Sigmoid colon (tissue), 6 donors: ENCODE measurements at regions not wholly inside any gene's neighbourhood (a gene's known extent, or its start where the extent isn't known, plus 50 kb on each side); places are given as distances from the start of the nearest gene placed in this dataset.

ENCODE experiments used
- DNase-seq: peaks from one replicate; pipeline ENCODE4 v3.0.0-alpha.2; 2019
- H3K27ac ChIP-seq, 4 donors: fragments of 200-600 bp; sonication (generic); one replicate each; pipeline ENCODE4 v1.5.1; 2016 to 2019; ENCODE audit warnings: mild to moderate bottlenecking in 1 of 4
- H3K27me3 ChIP-seq, 3 donors: fragments of 200-600 bp; sonication (generic); one replicate each; pipeline ENCODE4 v1.5.1; 2019; ENCODE audit warnings: mild to moderate bottlenecking in 1 of 3
- H3K36me3 ChIP-seq, 4 donors: fragments of 200-600 bp; sonication (generic); one replicate each; pipeline ENCODE4 v1.5.1; 2016 to 2019
- H3K4me1 ChIP-seq, 4 donors: fragments of 200-600 bp; sonication (generic); one replicate each; pipeline ENCODE4 v1.5.1; 2017 to 2019
- H3K4me3 ChIP-seq, 4 donors: fragments of 200-600 bp; sonication (generic); one replicate each; pipeline ENCODE4 v1.5.1; 2017 to 2019; ENCODE audit warnings: mild to moderate bottlenecking in 2 of 4, moderate library complexity in 1 of 4
- H3K9me3 ChIP-seq, 4 donors: fragments of 200-600 bp in 3 of 4; sonication (generic) in 3 of 4; one replicate each; pipeline versions ENCODE4 v1.5.1 to v1.6.1; 2013 to 2019
- EP300 ChIP-seq, 4 donors: sonication (generic); formaldehyde crosslinking; IDR thresholded peaks; one replicate each; pipeline ENCODE4 v1.6.1; 2017; ENCODE audit warnings: antibody characterized with exemption in 4 of 4
- POLR2A ChIP-seq, 2 donors: fragments of 450-650 bp; IDR thresholded peaks; one replicate each; pipeline ENCODE4 v1.6.1; 2016; ENCODE audit warnings: antibody characterized with exemption in 2 of 2, mild to moderate bottlenecking in 2 of 2, moderate library complexity in 2 of 2
- POLR2AphosphoS5 ChIP-seq, 4 donors: sonication (generic); formaldehyde crosslinking; IDR thresholded peaks; one replicate each; pipeline ENCODE4 v1.6.1; 2017; ENCODE audit warnings: antibody characterized with exemption in 4 of 4
- WGBS, 2 donors: extraction: QIAGEN DNeasy Blood & Tissue Kit; methylation state at CpG; one replicate each; pipeline ENCODE4 v1.1.7; 2013; 5-methylcytosine and 5-hydroxymethylcytosine counted together
- intact Hi-C: fragments of 100-400 bp; cut with DNase I; formaldehyde crosslinking; loops from one replicate; pipeline ENCODE4 v1.15.1; 2023
- TF ChIP-seq, protein P1 (sequence below), 4 experiments: fragments of 450-650 bp in 3 of 4; fragments of 200-600 bp in 1 of 4; IDR thresholded peaks; one replicate each; pipeline ENCODE4 v1.5.1; 2016 to 2019; ENCODE audit warnings: antibody characterized with exemption in 4 of 4, mild to moderate bottlenecking in 3 of 4, moderate library complexity in 2 of 4
- donor health status: healthy with polysubstance abuse.
- donor health status: healthy.

DNA sequence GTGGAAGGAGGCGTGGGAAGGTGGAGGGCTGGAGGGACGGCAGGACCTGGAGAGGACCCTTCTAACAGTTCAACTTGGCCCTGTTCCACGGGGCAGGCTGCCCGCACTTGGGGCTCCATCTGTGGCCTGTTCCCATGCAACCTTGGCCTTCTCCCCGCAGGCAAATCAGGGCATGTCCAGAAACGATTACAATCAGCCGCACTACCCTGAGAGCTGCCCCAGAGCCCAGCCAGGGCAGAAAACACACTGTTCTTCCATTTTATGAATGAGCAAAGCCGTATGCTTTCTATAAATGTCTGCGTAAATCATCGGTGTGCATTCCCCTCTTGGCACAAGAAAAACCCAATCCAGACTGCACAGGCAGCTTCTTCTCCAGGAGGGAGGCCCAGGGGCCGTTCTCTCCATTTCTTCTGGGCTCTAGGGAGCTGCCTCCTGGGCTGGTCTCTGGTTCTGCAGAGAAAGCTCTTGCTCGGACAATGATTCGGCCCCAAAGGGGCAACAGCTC lies 228.7 kb downstream of the SOX9 start:
- 80 to 86% methylated on average over 13 of the region's 13 CpGs for WGBS, 2 donors
- Histone ChIP-seq H3K36me3 (no peaks in the 10 kb centered on the region), H3K27me3 (no peaks in the 10 kb centered on the region), H3K9me3 (no peaks in the 10 kb centered on the region), H3K4me3 (no peak overlapping the region), H3K4me1 (no peaks in the 10 kb centered on the region), H3K27ac (no peak overlapping the region)
- no peak for DNase-seq
- intact Hi-C loops = no loop called here
- TF ChIP-seq POLR2AphosphoS5 (IDR thresholded peaks at IDR 0.05) = no peak
- TF ChIP-seq, protein P1, sequence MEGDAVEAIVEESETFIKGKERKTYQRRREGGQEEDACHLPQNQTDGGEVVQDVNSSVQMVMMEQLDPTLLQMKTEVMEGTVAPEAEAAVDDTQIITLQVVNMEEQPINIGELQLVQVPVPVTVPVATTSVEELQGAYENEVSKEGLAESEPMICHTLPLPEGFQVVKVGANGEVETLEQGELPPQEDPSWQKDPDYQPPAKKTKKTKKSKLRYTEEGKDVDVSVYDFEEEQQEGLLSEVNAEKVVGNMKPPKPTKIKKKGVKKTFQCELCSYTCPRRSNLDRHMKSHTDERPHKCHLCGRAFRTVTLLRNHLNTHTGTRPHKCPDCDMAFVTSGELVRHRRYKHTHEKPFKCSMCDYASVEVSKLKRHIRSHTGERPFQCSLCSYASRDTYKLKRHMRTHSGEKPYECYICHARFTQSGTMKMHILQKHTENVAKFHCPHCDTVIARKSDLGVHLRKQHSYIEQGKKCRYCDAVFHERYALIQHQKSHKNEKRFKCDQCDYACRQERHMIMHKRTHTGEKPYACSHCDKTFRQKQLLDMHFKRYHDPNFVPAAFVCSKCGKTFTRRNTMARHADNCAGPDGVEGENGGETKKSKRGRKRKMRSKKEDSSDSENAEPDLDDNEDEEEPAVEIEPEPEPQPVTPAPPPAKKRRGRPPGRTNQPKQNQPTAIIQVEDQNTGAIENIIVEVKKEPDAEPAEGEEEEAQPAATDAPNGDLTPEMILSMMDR (IDR thresholded peaks at IDR 0.05) = no peak
- TF ChIP-seq EP300 (IDR thresholded peaks at IDR 0.05) = no peak
- no peak for TF ChIP-seq POLR2A (IDR thresholded peaks at IDR 0.05)

DNA sequence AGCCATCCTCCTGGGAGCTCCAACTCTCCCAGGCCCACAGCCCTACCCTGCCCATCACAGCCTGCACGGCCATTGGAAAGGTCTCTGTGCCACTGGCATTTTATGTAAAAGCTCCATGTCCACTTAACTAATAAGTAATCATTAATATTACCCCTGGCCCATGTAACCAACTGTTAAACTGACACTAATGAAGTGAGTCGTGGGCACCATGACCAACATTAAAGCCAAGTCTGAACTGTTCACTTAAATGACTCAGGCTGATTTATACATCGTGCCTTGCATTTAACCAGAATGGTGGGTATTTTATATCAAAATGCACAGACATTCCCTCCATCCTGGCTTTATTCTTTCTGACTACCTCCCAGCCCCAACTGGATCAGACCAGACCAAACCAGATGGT lies 229.3 kb downstream of the SOX9 start:
- WGBS, 2 donors = 91 to 92% methylated on average over 3 of the region's 3 CpGs
- TF ChIP-seq, protein P1 (IDR thresholded peaks at IDR 0.05) = no peak
- no peak for TF ChIP-seq POLR2A (IDR thresholded peaks at IDR 0.05)
- no peak for TF ChIP-seq EP300 (IDR thresholded peaks at IDR 0.05)
- no peak for TF ChIP-seq POLR2AphosphoS5 (IDR thresholded peaks at IDR 0.05)
- H3K27ac ChIP-seq = no peak overlapping the region
- H3K36me3 ChIP-seq = no peaks in the 10 kb centered on the region
- no peaks in the 10 kb centered on the region for H3K4me1 ChIP-seq
- no peaks in the 10 kb centered on the region for H3K9me3 ChIP-seq
- intact Hi-C loops = no loop called here
- no peak overlapping the region for H3K4me3 ChIP-seq
- DNase-seq = no peak
- H3K27me3 ChIP-seq = no peaks in the 10 kb centered on the region

DNA sequence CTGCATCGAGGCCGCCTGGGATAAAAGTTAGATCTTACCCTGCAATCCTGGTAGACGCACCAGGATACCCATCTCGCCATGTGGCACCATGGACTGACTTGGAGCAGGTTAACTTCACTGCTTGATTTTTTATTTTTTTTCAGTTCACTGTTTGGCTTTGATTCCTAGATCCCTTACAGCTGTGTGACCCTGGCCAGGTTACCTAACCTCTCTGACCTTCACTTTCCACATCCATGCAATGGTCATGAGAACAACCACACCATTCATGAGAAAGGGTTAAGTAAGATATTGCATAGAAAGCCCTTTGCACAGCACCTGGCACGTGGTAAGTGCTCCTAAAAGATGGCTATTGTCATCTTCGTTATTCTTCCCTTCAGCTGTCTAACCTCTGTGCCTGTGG lies 230.5 kb downstream of the SOX9 start:
- Histone ChIP-seq H3K36me3 (no peaks in the 10 kb centered on the region), H3K9me3 (peaks cover 0 to 4% (median 0%) of the 10 kb centered on the region in 4 donors), H3K27ac (no peak overlapping the region), H3K4me1 (no peaks in the 10 kb centered on the region), H3K4me3 (no peak overlapping the region), H3K27me3 (no peaks in the 10 kb centered on the region)
- DNase-seq = no peak
- TF ChIP-seq EP300 (IDR thresholded peaks at IDR 0.05) (no peak), POLR2AphosphoS5 (IDR thresholded peaks at IDR 0.05) (no peak), POLR2A (IDR thresholded peaks at IDR 0.05) (no peak)
- TF ChIP-seq, protein P1 (IDR thresholded peaks at IDR 0.05) = no peak
- intact Hi-C loops = no loop called here
- 85% methylated on average over 6 of the region's 6 CpGs for WGBS, 2 donors

DNA sequence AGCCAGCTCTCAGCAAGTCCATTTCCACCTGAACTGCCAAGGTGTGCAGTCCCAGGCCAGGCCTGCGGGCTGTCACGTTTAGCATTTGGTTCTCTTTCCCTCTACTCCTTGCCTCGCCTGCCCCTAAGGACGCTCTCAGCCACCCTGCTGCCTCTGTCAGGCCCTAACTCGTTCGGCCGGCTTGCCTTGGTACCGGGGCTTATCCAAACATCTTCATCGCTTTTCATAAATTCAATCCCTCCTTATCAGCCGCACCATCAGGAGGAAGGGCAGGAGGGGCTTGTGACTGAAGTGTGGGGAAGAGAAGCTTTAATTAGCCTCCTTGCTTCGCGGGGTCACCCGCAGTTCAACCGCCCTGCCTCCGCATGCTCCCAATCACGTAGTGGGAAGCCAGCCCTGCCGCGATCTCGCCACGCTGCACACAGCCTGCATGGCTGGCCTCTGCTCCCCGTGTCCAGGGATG lies 231.1 kb downstream of the SOX9 start:
- H3K27me3 ChIP-seq = no peaks in the 10 kb centered on the region
- no peaks in the 10 kb centered on the region for H3K4me1 ChIP-seq
- H3K27ac ChIP-seq = no peak overlapping the region
- DNase-seq = no peak
- no peak for TF ChIP-seq POLR2AphosphoS5 (IDR thresholded peaks at IDR 0.05)
- TF ChIP-seq, protein P1 (IDR thresholded peaks at IDR 0.05) = no peak
- no peak for TF ChIP-seq POLR2A (IDR thresholded peaks at IDR 0.05)
- no peak for TF ChIP-seq EP300 (IDR thresholded peaks at IDR 0.05)
- WGBS, 2 donors = 52 to 87% methylated on average over 21 of the region's 21 CpGs
- intact Hi-C loops = no loop called here
- H3K36me3 ChIP-seq = no peaks in the 10 kb centered on the region
- peaks cover 0 to 4% (median 0%) of the 10 kb centered on the region in 4 donors for H3K9me3 ChIP-seq
- no peak overlapping the region for H3K4me3 ChIP-seq

DNA sequence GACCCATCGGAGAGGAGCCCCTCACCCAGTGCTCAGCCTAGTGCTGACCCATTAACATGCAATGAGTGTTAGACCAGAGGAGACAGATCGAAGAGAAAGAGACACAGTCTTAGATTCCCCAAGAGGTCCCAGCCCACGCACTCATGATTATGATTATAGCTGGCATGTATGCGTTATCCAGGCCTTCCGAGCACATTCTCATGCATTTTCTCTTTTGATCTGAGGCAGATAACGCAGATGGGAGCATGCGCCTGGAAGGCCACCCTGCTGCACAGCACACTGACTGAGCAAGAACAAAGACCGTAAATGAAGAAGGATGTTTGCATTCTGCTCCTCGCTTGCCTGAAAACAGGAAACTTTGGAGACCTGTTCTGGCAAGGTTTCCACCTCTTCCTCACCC lies 232.7 kb downstream of the SOX9 start:
- no peak for TF ChIP-seq EP300 (IDR thresholded peaks at IDR 0.05)
- TF ChIP-seq, protein P1 (IDR thresholded peaks at IDR 0.05) = no peak
- no peak for TF ChIP-seq POLR2A (IDR thresholded peaks at IDR 0.05)
- TF ChIP-seq POLR2AphosphoS5 (IDR thresholded peaks at IDR 0.05) = no peak
- Histone ChIP-seq H3K27me3 (no peaks in the 10 kb centered on the region), H3K9me3 (peaks cover 0 to 4% (median 0%) of the 10 kb centered on the region in 4 donors), H3K27ac (no peak overlapping the region), H3K4me1 (no peaks in the 10 kb centered on the region), H3K4me3 (no peak overlapping the region), H3K36me3 (no peaks in the 10 kb centered on the region)
- DNase-seq = no peak
- 85 to 92% methylated on average over 9 of the region's 9 CpGs for WGBS, 2 donors
- intact Hi-C loops = no loop called here
